ENCODE measurements at regions not wholly inside any gene's neighbourhood (a gene's known extent, or its start where the extent isn't known, plus 50 kb on each side); places are given as distances from the start of the nearest gene placed in this dataset.

DNA sequence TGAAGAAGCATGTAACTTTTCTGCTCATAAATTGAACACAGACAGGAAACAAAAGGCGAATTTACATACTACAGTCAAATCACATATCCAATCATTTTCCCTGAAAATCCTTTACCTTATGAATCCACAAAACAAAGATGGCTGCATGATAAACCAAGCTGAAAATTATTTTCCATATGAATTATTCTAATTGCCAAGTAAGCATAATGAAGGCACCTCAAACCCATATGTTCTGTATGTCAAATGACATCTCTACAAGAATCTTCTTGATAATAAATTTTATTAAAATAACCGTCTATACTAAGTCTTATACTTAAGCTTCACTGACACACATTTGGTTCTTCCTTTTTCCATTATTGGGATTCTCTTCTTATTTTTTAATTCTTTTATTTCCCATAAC is 1242.6 kb downstream of the CNTNAP5 start:
- Mint-ChIP-seq H3K27ac (ENCODE audit: unreplicated experiment) (no peak overlapping the region), H3K36me3 (ENCODE audit: low read depth) (no peaks in the 10 kb centered on the region), H3K4me1 (no peaks in the 10 kb centered on the region), H3K4me3 (no peak overlapping the region), H3K9me3 (peaks cover 5% of the 10 kb centered on the region), H3K27me3 (ENCODE audit: low read depth) (no peaks in the 10 kb centered on the region)
- TF ChIP-seq, protein P1, sequence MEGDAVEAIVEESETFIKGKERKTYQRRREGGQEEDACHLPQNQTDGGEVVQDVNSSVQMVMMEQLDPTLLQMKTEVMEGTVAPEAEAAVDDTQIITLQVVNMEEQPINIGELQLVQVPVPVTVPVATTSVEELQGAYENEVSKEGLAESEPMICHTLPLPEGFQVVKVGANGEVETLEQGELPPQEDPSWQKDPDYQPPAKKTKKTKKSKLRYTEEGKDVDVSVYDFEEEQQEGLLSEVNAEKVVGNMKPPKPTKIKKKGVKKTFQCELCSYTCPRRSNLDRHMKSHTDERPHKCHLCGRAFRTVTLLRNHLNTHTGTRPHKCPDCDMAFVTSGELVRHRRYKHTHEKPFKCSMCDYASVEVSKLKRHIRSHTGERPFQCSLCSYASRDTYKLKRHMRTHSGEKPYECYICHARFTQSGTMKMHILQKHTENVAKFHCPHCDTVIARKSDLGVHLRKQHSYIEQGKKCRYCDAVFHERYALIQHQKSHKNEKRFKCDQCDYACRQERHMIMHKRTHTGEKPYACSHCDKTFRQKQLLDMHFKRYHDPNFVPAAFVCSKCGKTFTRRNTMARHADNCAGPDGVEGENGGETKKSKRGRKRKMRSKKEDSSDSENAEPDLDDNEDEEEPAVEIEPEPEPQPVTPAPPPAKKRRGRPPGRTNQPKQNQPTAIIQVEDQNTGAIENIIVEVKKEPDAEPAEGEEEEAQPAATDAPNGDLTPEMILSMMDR (conservative IDR thresholded peaks at IDR 0.05) = no peak
- no peak for DNase-seq (ENCODE audit: low read depth, low spot score)

DNA sequence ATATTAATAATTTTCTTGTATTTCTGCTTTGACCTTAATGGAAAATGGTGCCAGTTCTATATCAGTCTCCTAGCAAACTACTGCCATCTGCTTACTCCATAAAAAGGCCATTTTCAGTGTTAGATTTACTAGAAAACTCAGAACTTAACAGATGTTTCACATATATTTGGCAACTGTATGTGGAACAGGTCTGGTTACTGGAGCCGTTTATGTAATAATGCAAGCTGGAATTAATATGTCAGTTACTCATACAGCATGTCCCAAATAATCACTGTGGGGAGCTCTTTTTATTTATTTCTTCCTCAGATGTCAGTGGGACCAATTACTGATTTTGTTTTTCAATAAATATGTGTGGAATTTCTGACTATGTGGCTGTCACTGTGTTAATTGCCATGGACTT is 1247.6 kb downstream of the CNTNAP5 start:
- TF ChIP-seq, protein P1 (conservative IDR thresholded peaks at IDR 0.05) = no peak
- Mint-ChIP-seq H3K27me3 (ENCODE audit: low read depth) (no peaks in the 10 kb centered on the region), H3K4me3 (no peak overlapping the region), H3K27ac (ENCODE audit: unreplicated experiment) (no peak overlapping the region), H3K4me1 (no peaks in the 10 kb centered on the region), H3K9me3 (peaks cover 5% of the 10 kb centered on the region), H3K36me3 (ENCODE audit: low read depth) (no peaks in the 10 kb centered on the region)
- DNase-seq (ENCODE audit: low read depth, low spot score) = no peak

DNA sequence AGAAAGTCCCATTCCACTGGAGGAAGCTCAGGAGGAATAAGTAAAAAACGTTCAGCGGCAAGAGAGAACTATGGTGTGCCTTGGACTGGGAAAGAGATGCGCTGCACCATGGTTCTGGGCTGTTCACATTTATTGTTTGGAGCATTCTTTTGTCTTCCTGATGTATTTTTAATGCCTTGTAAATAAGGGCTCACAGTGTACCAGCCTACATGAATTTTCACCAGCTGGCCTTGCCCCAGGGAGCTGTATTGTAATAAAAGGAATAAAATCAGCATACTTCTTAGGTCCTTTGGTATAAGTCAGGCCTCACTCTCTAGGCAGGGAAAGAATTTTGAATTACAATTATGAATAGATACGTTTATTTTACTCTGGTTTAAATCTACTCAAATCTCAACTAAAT is 1249.6 kb downstream of the CNTNAP5 start:
- no peak overlapping the region for H3K27ac Mint-ChIP-seq (ENCODE audit: unreplicated experiment)
- no peaks in the 10 kb centered on the region for H3K36me3 Mint-ChIP-seq (ENCODE audit: low read depth)
- H3K4me1 Mint-ChIP-seq = no peaks in the 10 kb centered on the region
- TF ChIP-seq, protein P1 (conservative IDR thresholded peaks at IDR 0.05) = no peak
- peaks cover 5% of the 10 kb centered on the region for H3K9me3 Mint-ChIP-seq
- DNase-seq (ENCODE audit: low read depth, low spot score) = no peak
- H3K27me3 Mint-ChIP-seq (ENCODE audit: low read depth) = no peaks in the 10 kb centered on the region
- no peak overlapping the region for H3K4me3 Mint-ChIP-seq

DNA sequence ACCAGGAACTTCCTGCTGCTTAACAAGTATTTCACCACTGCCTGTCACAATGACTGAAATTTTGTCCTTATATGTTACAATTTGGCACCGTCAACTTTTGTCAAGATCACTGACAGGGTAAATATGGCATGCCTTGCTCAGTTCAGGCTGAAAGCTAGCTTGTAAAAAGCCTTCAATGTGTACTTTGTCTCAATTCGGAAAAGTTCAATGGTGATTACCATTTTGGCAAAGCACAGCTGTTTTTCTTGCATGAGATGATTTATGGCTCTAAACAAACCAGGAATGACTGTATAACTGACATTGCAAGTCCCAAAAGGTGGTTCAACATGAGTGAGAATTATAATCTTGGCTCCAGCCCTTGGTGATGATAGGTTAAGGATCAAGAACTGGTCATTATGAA is 1255.2 kb downstream of the CNTNAP5 start:
- Mint-ChIP-seq H3K4me3 (no peak overlapping the region), H3K27ac (ENCODE audit: unreplicated experiment) (no peak overlapping the region), H3K9me3 (no peaks in the 10 kb centered on the region), H3K36me3 (ENCODE audit: low read depth) (no peaks in the 10 kb centered on the region), H3K4me1 (no peaks in the 10 kb centered on the region), H3K27me3 (ENCODE audit: low read depth) (no peaks in the 10 kb centered on the region)
- TF ChIP-seq, protein P1 (conservative IDR thresholded peaks at IDR 0.05) = no peak
- no peak for DNase-seq (ENCODE audit: low read depth, low spot score)

DNA sequence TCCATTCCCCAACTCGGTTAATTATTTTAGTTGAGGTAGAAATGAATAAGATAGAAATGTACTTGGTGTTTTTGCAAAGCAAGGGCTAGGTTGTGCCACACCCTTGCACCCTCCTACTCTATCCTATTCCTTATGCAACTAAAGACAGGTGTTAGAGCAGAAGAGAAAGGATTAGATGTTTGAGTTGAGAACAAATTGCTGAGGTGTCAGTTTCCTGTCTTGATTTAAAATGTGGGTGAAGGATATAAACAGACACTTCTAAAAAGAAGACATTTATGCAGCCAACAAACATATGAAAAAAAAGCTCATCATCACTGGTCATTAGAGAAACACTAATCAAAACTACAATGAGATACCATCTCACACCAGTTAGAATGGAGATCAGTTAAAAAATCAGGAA is 1256.2 kb downstream of the CNTNAP5 start:
- H3K36me3 Mint-ChIP-seq (ENCODE audit: low read depth) = no peaks in the 10 kb centered on the region
- H3K27me3 Mint-ChIP-seq (ENCODE audit: low read depth) = no peaks in the 10 kb centered on the region
- no peaks in the 10 kb centered on the region for H3K4me1 Mint-ChIP-seq
- H3K4me3 Mint-ChIP-seq = no peak overlapping the region
- no peak for DNase-seq (ENCODE audit: low read depth, low spot score)
- TF ChIP-seq, protein P1 (conservative IDR thresholded peaks at IDR 0.05) = no peak
- no peaks in the 10 kb centered on the region for H3K9me3 Mint-ChIP-seq
- H3K27ac Mint-ChIP-seq (ENCODE audit: unreplicated experiment) = no peak overlapping the region

DNA sequence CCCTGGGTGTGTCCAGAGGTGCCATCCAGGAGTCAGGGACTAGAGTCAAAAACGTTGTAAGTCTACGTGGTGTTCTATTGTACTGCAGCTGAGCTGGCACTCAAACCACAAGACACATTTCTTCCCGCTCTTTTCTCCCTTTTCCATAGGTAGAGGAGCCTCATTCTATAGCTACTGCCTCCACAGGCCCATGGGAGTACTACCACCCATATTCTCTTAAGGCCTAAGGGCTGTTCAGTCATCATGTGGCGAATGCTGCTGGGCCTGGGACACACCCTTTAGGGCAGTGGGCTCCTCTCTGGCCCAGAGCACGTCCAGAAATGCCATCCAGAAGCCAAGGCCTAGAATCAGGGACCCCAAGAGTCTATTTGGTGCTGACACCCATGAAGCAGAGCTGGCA is 1271.7 kb downstream of the CNTNAP5 start:
- no peaks in the 10 kb centered on the region for H3K27me3 Mint-ChIP-seq (ENCODE audit: low read depth)
- no peak overlapping the region for H3K27ac Mint-ChIP-seq (ENCODE audit: unreplicated experiment)
- DNase-seq (ENCODE audit: low read depth, low spot score) = no peak
- peaks cover 9% of the 10 kb centered on the region for H3K9me3 Mint-ChIP-seq
- no peaks in the 10 kb centered on the region for H3K36me3 Mint-ChIP-seq (ENCODE audit: low read depth)
- no peak overlapping the region for H3K4me3 Mint-ChIP-seq
- no peaks in the 10 kb centered on the region for H3K4me1 Mint-ChIP-seq
- TF ChIP-seq, protein P1 (conservative IDR thresholded peaks at IDR 0.05) = peak; percentile 25

All from neural crest cell (in vitro differentiated cells).